Activated T-helper 1 cell treated with anti-CD3 and anti-CD28 coated beads, Interleukin-12 subunit alpha, Interleukin-12 subunit beta, Interleukin-2, Interleukin-4 antibody, amounts not matched to agents 30 ng/mL and 10 ng/mL and 1 ng/mL, durations not matched to agents 14 hours and 24 hours and 36 hours (primary cell): ENCODE measurements at regions not wholly inside any gene's neighbourhood (a gene's known extent, or its start where the extent isn't known, plus 50 kb on each side); places are given as distances from the start of the nearest gene placed in this dataset.

ENCODE experiments used
- DNase-seq: peaks from one replicate; pipeline ENCODE4 v3.0.0; 2021; ENCODE audit warnings: low spot score
- H3K27ac Mint-ChIP-seq: one replicate; pipeline ENCODE4 v1.8.0; 2021; ENCODE audit warnings: mild to moderate bottlenecking, mixed read lengths
- H3K27me3 Mint-ChIP-seq: one replicate; pipeline ENCODE4 v1.8.0; 2022; ENCODE audit warnings: mild to moderate bottlenecking, moderate library complexity, mixed read lengths; ENCODE audit not compliant: insufficient read depth
- H3K36me3 Mint-ChIP-seq: one replicate; pipeline ENCODE4 v1.8.0; 2021; ENCODE audit warnings: low read depth, mixed read lengths
- H3K4me1 Mint-ChIP-seq: one replicate; pipeline ENCODE4 v1.8.0; 2021; ENCODE audit warnings: low read depth, mixed read lengths
- H3K4me3 Mint-ChIP-seq: one replicate; pipeline ENCODE4 v1.8.0; 2021; ENCODE audit warnings: mild to moderate bottlenecking, moderate library complexity, mixed read lengths
- H3K9me3 Mint-ChIP-seq: one replicate; pipeline ENCODE4 v1.8.0; 2021; ENCODE audit warnings: mixed read lengths
- intact Hi-C: fragments of 100-400 bp; cut with micrococcal nuclease; formaldehyde crosslinking; loops from one replicate; pipeline ENCODE4 v1.15.1; 2024

GRCh38 chr10:4662576-4663161 lies 163.3 kb upstream of the AKR1E2 start:
- Mint-ChIP-seq H3K27ac (no peak overlapping the region), H3K36me3 (no peaks in the 10 kb centered on the region), H3K4me3 (no peak overlapping the region), H3K4me1 (no peaks in the 10 kb centered on the region), H3K9me3 (no peaks in the 10 kb centered on the region), H3K27me3 (peaks cover 25% of the 10 kb centered on the region)
- DNase-seq = no peak
- intact Hi-C loops = no loop called here

DNA sequence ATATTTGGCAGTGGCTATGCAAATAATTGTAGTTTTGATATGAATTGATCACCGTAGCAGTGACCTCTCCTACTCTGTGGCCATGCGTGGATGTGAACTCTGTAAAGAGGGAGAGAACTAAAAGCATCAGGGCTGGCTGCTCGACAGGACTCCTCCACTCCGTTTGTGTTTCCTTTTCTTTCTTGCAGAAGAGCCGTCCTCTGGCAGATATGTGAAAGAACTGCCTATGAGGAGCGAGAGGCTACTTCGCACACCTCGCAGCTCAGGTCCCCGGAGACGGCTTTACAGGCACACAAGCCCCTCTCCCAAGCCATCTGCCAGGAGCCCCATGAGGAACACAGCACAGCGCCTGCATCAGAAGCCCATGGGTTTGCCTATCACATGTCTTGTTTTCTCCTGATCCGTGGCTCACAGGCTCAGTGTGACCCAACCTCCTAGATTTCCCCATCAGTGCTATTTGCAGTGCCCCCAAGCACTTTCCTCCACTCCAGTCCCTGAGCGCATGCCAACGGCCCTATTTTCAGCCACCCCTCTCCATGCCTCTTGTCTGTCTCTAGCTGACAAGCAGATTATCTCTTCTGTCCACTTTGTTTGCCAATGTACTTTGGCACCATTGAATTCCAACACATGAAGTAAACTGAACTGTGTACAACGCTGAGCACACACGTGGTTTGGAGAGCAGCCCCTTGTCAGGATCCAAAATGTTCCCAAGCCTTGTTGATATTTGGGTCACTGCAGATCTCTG lies 164.3 kb upstream of the AKR1E2 start:
- intact Hi-C loops = no loop called here
- Mint-ChIP-seq H3K4me3 (no peak overlapping the region), H3K27ac (no peak overlapping the region), H3K4me1 (no peaks in the 10 kb centered on the region), H3K27me3 (peaks cover 25% of the 10 kb centered on the region), H3K36me3 (no peaks in the 10 kb centered on the region), H3K9me3 (no peaks in the 10 kb centered on the region)
- DNase-seq = no peak

DNA sequence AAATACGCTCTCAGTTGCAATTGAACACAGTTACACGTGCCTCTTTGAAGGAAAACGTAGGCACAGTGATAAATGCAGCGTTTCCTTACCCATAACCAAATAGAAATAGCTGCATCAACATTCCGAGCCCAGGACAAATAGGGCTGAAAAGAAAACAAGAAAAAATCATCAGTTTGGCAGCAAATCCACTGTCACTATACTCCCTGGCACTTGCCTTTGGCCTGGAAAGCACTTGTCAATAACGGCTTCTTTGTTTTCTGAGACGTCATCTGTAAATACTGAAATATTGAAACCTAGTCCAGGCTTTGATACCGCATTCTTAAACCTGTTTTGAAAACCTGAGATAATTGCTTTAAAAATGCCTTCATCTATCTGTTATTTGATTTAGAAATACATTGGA lies 167.2 kb upstream of the AKR1E2 start:
- Mint-ChIP-seq H3K4me3 (no peak overlapping the region), H3K4me1 (no peaks in the 10 kb centered on the region), H3K27ac (no peak overlapping the region)

DNA sequence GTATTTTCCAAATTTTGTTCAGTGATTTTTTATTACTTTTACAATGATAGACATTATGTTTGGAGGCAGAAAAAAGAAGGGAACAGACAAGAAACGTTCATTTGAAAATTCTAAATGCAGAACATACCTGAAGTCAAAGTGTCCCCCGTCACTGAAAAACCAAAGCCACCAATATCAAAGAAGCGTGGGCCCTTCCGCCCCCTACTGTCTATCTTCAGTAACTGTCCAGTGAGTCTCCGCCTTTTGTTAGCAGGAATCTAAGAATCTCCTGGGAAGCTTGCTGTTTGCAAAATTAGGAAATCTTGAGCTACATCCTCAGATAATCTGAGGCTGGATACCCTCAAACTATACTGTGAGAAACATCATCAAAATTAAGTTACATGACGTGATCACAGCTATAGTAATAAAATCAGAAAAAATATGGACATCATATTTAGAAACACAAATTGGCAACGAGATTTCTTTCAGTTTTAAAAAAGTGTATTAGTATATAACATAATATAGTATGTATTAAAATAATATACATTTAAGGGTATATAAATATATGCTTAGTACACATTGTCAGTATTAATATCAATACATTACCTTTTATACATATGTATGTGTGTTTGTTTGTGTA lies 169.3 kb upstream of the AKR1E2 start:
- Mint-ChIP-seq H3K4me3 (no peak overlapping the region), H3K4me1 (peaks cover 10% of the 10 kb centered on the region), H3K9me3 (no peaks in the 10 kb centered on the region), H3K27ac (no peak overlapping the region), H3K36me3 (no peaks in the 10 kb centered on the region), H3K27me3 (peaks cover 18% of the 10 kb centered on the region)
- no peak for DNase-seq
- intact Hi-C loops = loop anchor here (1.0 to 10.0 kb wide), 7 partner anchors 144 to 1562 kb away; no protein-coding TSS in a partner anchor

More for the DNA sequence above, 167.2 kb upstream of the AKR1E2 start:
- H3K27me3 Mint-ChIP-seq = peaks cover 26% of the 10 kb centered on the region
- H3K36me3 Mint-ChIP-seq = no peaks in the 10 kb centered on the region
- intact Hi-C loops = loop anchor here (5.0 to 10.0 kb wide), 4 partner anchors 414 to 1564 kb away; no protein-coding TSS in a partner anchor
- DNase-seq = no peak
- no peaks in the 10 kb centered on the region for H3K9me3 Mint-ChIP-seq

- H3K27ac Mint-ChIP-seq = no peak overlapping the region
- H3K4me1 Mint-ChIP-seq = peaks cover 18% of the 10 kb centered on the region
- no peaks in the 10 kb centered on the region for H3K36me3 Mint-ChIP-seq
- no peak for DNase-seq
- H3K4me3 Mint-ChIP-seq = no peak overlapping the region
- no peaks in the 10 kb centered on the region for H3K9me3 Mint-ChIP-seq
- intact Hi-C loops = loop anchor here (1.0 to 10.0 kb wide), 7 partner anchors 143 to 1561 kb away; no protein-coding TSS in a partner anchor
- H3K27me3 Mint-ChIP-seq = peaks cover 12% of the 10 kb centered on the region
Measured at GRCh38 chr10:4655879-4656278, 170.1 kb upstream of the AKR1E2 start.

DNA sequence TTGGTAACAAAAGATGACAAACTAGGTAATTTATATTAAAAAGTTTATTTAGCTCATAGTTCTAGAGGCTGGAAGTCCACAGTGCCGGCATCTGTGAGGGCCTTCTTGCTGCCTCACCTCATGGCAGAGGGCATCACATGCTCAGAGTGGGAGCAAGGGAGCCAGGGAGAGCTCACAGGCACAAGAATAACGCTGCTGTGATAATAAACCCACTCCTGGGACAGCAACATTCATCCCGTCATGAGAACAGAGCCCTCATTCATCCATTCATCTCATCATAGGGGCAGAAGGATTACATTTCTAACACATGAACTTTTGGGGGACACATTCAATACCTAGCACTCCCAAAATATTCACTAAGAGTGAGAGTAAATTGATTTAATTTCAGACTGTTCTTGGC lies 170.6 kb upstream of the AKR1E2 start:
- no peak for DNase-seq
- no peak overlapping the region for H3K27ac Mint-ChIP-seq
- intact Hi-C loops = loop anchor here (5.0 to 10.0 kb wide), 4 partner anchors 411 to 1561 kb away; no protein-coding TSS in a partner anchor
- H3K4me3 Mint-ChIP-seq = no peak overlapping the region
- peaks cover 9% of the 10 kb centered on the region for H3K27me3 Mint-ChIP-seq
- H3K4me1 Mint-ChIP-seq = peaks cover 22% of the 10 kb centered on the region
- no peaks in the 10 kb centered on the region for H3K9me3 Mint-ChIP-seq
- H3K36me3 Mint-ChIP-seq = no peaks in the 10 kb centered on the region

DNA sequence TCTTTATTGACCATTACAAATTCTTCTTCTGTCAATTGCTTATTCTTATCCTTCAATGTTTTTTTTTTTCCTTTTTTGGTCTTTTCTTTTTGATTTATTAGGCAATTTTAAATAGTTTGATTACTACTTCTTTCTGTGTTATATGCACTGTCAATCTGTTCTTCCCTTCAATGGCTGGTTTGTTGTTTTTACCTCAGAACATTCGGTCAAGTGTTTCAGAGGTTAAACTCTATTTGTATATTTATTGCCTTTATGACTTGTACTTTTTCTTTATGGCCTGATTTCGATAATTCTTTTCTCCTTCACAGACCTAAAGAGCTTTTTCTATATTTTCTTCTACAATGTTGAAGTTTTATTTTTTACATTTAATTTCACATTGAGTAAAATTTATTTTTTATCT lies 171.5 kb upstream of the AKR1E2 start:
- no peak overlapping the region for H3K4me3 Mint-ChIP-seq
- no peaks in the 10 kb centered on the region for H3K9me3 Mint-ChIP-seq
- DNase-seq = no peak
- intact Hi-C loops = loop anchor here (5.0 to 10.0 kb wide), 4 partner anchors 410 to 1560 kb away; no protein-coding TSS in a partner anchor
- H3K4me1 Mint-ChIP-seq = peaks cover 26% of the 10 kb centered on the region
- H3K27me3 Mint-ChIP-seq = peaks cover 8% of the 10 kb centered on the region
- no peak overlapping the region for H3K27ac Mint-ChIP-seq
- no peaks in the 10 kb centered on the region for H3K36me3 Mint-ChIP-seq

GRCh38 chr10:4653160-4653559 lies 172.8 kb upstream of the AKR1E2 start:
- no peak overlapping the region for H3K27ac Mint-ChIP-seq

GRCh38 chr10:4652111-4653010 lies 173.6 kb upstream of the AKR1E2 start:
- no peaks in the 10 kb centered on the region for H3K36me3 Mint-ChIP-seq
- H3K9me3 Mint-ChIP-seq = no peaks in the 10 kb centered on the region
- intact Hi-C loops = loop anchor here (1.0 to 10.0 kb wide), 9 partner anchors 34 to 1558 kb away; no protein-coding TSS in a partner anchor
- peak overlapping the region; percentile 11 for H3K4me3 Mint-ChIP-seq
- peaks cover 6% of the 10 kb centered on the region for H3K27me3 Mint-ChIP-seq
- DNase-seq = no peak
- H3K27ac Mint-ChIP-seq = peak overlapping the region; percentile 85
- peaks cover 29% of the 10 kb centered on the region for H3K4me1 Mint-ChIP-seq

More at GRCh38 chr10:4653160-4653559, 172.8 kb upstream of the AKR1E2 start:
- Mint-ChIP-seq H3K4me3 (no peak overlapping the region), H3K9me3 (no peaks in the 10 kb centered on the region), H3K4me1 (peaks cover 26% of the 10 kb centered on the region), H3K27me3 (peaks cover 8% of the 10 kb centered on the region), H3K36me3 (no peaks in the 10 kb centered on the region)
- intact Hi-C loops = loop anchor here (2.0 to 10.0 kb wide), 6 partner anchors 408 to 1558 kb away; no protein-coding TSS in a partner anchor
- DNase-seq = no peak

DNA sequence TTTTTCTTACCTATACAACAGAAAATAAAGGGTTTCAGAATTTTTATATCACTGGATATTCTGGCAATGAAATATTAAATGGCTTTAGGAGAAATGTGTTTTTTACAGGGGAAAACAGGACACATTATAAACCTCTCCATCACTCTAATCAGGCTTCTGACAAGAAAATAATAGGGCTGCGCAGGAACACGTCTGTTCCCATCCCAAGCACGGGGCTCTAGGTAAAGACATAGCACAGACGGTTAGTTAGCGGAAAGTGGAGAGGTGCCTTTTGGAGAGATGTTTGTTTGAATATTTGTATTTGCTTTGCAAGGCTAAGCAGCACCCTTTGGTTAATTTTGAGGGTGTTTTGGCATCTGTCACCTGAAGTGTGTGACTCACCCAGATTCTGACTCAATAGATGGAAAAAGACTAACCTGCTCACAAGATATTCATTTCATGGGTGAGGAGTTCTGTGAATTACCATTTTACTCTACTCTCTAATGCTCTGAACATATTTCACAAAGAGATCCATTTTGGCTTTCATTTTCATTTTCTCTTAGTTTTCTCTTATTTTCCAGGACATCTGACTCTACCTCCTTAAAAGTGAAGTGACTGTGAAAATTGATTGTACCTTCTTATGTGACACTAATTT lies 174.5 kb upstream of the AKR1E2 start:
- Mint-ChIP-seq H3K36me3 (no peaks in the 10 kb centered on the region), H3K27me3 (peaks cover 3% of the 10 kb centered on the region), H3K27ac (peak overlapping the region; percentile 85), H3K9me3 (no peaks in the 10 kb centered on the region), H3K4me3 (peak overlapping the region; percentile 8), H3K4me1 (peaks cover 32% of the 10 kb centered on the region)
- no peak for DNase-seq
- intact Hi-C loops = loop anchor here (1.0 to 10.0 kb wide), 19 partner anchors 35 to 1557 kb away; no protein-coding TSS in a partner anchor

GRCh38 chr10:4650582-4650981 lies 175.4 kb upstream of the AKR1E2 start:
- no peaks in the 10 kb centered on the region for H3K9me3 Mint-ChIP-seq
- DNase-seq = no peak
- no peak overlapping the region for H3K27ac Mint-ChIP-seq
- no peak overlapping the region for H3K4me3 Mint-ChIP-seq
- H3K27me3 Mint-ChIP-seq = peaks cover 2% of the 10 kb centered on the region
- peaks cover 32% of the 10 kb centered on the region for H3K4me1 Mint-ChIP-seq
- intact Hi-C loops = loop anchor here (2.0 to 10.0 kb wide), 7 partner anchors 306 to 1556 kb away; no protein-coding TSS in a partner anchor
- no peaks in the 10 kb centered on the region for H3K36me3 Mint-ChIP-seq
